AG08395 (cell line): ENCODE measurements at regions not wholly inside any gene's neighbourhood (a gene's known extent, or its start where the extent isn't known, plus 50 kb on each side); places are given as distances from the start of the nearest gene placed in this dataset.
"Not testable (repeated sequence)": the region's sequence is repeated elsewhere in the genome, so short reads cannot be mapped to it uniquely, and the experiment has no call there.

Source experiments
- DNase-seq: peaks from one replicate; pipeline ENCODE4 v3.0.0; 2012; ENCODE audit warnings: mixed read lengths, low spot score

- not testable (repeated sequence) for DNase-seq
These were observed 68.5 kb upstream of the GPC4 start for GRCh38 chrX:133483771-133484170.

- DNase-seq = peak; percentile 19
These were observed 67.0 kb upstream of the GPC4 start for GRCh38 chrX:133482056-133482952.

GRCh38 chrX:133477986-133478385 is 62.7 kb upstream of the GPC4 start:
- no peak for DNase-seq

- no peak for DNase-seq
These were observed 60.7 kb upstream of the GPC4 start for GRCh38 chrX:133475953-133476352.

- no peak for DNase-seq
These were observed 60.2 kb upstream of the GPC4 start for GRCh38 chrX:133475521-133475920.

GRCh38 chrX:133474574-133474973 is 59.3 kb upstream of the GPC4 start:
- DNase-seq = no peak

- peak; percentile 25 for DNase-seq
These were observed 58.2 kb upstream of the GPC4 start for GRCh38 chrX:133473451-133473850.

- DNase-seq = no peak
These were observed 52.8 kb upstream of the GPC4 start for GRCh38 chrX:133468051-133468450.

GRCh38 chrX:133465254-133465653 is 50.0 kb upstream of the GPC4 start:
- no peak for DNase-seq
